HG03159 (cell line): ENCODE measurements at regions not wholly inside any gene's neighbourhood (a gene's known extent, or its start where the extent isn't known, plus 50 kb on each side); places are given as distances from the start of the nearest gene placed in this dataset.
A peak's percentile ranks its signal among the peaks of the same experiment; 100 is the strongest.

Experiments
- ATAC-seq: cut with Tn5 transposase; IDR thresholded peaks from one replicate; pipeline ENCODE4 v1.9.1; 2021; ENCODE audit warnings: mild to moderate bottlenecking, moderate library complexity; ENCODE audit not compliant: unreplicated experiment

DNA sequence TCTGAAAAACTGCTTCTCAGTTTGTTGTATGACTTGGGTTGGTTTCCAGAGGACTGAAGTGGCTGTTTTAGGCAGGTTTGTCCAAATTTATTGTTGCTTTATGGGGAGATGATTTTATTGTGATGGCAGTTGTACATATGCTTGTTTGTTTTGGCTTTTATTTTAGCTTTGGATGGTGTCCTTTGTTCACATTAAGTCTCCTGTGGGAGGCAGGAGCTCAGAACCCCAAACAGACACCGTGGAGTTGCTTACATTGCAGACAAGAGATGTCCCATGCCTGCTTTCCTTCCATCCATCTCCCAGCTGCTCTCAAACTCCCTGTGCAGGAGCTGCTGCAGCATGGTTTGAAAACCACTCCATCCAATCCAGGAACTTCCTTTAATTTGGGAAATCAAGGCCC, 414.7 kb downstream of the LPIN1 start:
- ATAC-seq = no peak

DNA sequence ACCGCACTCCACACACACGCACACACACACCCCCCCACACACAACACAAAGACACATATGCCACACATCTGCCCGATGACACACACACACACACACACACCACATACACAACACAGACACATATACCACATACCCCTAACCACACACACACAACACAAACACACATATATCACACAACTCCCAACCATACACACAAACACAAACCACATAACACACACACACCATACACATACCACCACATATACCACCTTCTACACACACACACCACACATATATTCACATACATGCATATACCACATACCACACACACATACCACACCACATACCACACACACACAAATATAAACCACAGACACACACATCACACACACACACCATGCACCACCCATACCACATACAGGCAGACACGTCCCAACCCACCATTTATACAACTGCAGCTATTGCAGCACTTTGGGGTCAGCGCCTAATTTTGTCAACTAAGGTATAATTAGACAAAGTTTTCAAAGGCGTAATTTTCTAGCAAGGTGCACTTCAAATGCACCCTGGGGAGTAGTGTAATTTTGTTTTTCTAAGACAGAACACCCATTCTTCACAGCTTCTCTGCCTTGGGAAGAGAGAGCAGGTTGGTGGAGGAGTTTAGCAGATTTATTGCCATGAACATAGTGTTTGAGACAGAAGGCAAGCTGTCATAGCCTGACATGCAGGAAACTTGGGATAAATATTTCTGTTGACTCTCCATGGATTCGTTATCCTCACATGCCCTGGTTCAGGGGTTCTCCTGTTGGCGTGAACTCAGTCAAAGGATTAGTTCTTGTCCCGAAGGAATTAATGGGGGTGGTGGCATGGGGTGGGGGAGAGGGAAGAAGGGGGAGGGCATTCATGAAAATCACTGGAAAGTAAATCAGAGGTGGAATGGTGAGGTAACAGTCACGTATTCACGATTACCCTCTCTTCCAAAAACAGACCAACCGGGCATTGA, 416.1 kb downstream of the LPIN1 start:
- ATAC-seq = no peak

DNA sequence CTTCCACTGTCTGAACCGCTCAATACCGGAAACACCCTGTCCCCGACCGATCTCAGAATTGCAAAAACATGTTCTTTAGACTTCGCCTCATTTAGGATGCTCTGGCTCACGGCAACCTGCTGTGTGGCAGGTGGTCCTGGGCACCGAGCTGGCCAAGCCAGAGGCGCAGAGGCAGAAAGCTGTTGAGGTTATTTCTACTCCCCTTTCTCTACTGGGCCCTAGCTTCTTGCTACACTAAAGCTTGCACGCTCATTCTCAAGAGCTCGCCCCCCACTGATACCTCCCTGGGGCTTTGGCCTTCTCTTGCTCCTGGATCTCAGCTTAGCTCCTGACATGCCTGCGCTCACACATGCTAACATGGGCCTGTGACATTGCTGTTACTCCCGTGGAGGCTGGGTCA, 417.4 kb downstream of the LPIN1 start:
- no peak for ATAC-seq

DNA sequence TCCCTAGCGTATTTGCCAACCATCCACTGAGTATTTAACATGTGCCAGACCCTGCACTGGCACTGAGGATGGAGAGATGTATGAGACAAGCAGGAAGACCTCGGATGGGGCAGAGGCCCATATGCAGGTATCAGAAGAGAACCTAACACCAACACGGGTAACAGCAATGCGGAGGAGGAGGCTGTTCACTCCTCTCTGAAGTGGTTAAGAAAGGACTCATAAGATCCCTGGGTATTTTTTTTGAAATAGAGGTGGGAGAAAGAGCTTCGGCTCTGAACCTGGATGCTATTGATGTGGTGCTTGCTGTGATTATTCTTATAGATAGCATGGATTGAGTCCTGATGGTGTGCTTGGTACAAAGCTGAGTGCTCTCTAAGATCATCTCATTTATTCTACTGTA, 418.3 kb downstream of the LPIN1 start:
- ATAC-seq = no peak

DNA sequence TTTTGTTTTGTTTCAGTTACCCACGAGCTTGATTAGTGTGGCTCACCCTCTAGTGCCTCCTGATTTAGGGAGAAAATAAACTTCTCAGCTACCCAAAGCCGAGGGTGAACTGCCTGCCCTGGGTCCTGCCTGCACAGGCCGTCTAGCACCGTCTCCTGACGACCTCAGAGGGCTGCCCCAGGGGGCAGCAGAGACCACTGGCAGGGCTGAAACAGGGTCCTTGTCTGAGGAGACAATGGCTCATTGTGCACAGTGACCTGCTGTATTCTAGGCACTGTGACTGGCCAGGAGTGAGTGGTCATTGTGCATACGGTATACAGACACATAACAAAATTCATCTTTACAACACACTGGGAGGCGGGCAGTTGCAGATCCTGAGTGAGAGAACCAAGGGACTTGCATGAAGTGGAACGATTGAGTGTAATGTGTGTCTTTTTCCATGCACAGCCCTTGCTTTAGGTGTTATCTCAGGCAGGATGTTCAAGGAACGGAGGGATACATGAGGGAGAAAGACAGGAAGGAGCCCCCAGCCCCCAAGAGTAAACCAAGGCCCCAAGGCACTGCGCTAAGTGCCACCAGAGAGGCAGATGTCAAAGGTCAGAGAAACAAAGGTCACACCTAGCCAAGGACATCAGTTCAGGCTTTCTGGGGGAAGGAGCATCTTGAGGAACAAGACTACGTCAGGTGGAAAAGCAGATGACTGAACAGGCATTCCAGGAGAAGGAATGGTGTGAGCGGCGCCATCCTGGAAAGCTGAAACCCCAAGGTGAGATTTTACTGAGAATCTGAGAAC, 421.3 kb downstream of the LPIN1 start:
- ATAC-seq = no peak

DNA sequence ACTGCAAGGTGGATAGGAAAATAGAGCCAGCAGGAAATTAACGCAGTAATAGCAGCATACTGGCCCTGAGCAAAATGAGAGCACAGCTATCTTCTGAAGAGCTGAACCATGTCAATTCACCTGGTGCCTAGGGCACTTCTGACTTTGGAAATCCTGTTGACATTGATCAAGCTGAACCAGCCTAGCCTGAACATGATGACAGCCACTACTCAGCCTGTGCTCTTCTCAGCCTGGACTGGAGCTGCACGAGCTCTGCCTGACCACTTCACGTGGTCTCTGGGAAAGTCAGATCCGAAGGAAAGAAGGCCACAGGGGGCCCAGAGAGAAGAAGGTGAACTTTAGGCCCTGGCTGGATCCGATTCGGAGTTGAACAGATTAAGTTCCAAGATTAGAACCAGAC, 421.9 kb downstream of the LPIN1 start:
- ATAC-seq = no peak

DNA sequence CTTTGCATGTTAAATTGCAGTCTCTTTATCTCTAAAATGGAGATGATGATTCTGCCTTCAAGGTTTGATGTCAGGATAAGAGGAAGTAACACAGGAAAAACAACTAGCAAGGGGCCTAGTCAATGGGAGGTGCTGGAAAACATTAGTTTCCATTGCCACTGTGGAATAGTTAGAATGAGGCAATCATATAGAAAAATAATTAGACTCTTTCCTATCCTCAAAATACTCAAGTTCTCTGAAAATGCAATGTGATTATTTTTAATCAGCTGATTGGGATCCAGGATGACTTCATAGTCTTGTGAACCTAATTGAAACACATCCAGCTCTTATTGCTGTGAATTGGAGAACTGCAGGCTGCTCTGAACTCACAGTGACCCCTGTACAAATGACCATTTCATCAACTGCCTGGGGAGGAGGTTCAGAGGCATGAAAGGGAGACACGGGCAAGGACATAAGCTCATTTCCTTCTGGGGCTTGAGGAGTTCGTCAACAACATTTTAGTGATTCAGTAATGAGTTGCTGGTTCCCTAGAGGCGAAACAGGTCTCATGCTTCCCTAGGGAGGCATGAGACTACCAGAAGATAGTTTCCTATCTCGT, 422.5 kb downstream of the LPIN1 start:
- no peak for ATAC-seq

DNA sequence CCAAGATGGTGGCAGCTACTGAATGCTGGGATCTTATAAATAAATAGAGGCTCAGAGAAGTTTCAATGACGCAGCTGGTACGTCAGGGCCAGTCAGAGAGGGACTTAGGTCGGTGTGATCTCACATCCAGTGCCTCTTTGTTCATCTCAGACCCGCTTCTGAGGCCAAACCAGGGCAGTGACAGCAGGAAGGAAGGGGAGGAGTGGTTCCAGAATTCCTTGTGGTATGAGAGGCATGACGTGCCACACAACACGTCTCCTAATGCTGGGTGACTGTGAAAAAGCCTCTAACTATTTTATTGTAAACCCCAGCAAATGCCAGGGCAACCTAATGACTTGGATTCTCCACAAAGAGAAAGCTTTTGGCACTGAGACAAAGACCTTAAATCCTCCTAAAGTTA, 423.3 kb downstream of the LPIN1 start:
- no peak for ATAC-seq

DNA sequence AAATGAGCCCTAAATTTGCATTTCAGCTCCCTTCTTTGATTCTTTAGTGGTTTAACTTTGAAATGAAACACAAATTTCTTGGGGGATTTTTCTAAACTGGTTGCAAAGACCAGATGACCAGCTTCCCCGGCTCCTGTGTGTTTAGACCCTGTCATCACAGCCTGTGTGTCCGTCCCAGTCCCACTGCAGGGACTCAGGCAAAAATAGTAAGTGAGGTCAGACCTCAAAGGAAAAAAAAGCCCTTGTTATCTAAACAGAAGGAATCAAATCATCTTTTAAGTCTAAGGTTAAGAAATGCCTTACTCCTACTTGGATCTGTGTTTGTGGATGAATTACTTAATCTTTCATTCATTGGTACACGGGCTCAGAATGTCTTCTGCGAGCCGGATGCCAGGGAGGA, 423.7 kb downstream of the LPIN1 start:
- ATAC-seq = no peak

DNA sequence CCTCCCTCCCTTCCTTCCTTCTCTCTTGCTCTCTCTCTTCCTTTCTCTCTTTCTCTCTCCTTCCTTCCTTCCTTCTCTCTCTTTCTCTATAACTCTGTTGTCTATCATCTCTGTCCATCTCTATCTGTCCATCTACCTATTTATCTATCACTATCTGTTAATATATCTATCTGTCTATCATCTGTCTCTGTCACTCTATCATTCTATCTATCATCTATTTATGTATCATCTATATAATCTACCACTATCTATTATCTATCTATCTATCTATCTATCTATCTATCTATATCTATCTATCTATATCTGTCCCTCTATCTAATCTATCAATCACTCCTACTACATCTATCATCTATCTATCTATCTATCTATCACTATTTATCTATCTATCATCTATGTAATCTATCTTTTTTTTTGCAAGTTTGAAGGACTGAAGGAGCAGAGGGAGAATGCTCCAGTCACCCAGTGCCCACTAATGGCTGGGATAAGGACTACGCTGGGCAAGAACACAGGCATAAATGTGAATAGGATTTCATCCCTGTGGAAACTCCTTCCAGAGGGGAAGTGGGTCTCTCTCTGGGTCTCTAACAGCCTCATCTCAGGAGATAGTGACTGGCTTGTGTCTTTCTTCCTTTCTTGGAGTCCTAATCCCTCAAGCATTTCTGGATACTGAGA, 427.0 kb downstream of the LPIN1 start:
- no peak for ATAC-seq

DNA sequence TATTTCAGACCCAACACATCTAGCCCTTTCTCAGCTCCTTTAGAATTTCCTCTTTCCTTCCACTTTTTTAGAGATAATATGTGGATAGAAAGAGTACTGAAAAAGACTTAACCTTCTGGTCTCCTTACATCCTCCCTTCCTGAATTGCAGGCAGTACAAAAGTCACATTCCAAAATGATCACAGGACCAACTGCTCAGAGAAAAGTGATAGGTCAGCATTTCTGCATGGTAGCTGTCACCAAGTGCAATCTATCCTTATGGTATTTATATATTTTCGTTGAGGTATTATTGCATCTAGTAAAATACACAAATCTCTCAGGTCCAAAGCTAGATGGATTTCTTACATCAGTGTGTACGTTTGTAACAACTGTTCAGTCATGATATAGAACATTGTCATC, 427.5 kb downstream of the LPIN1 start:
- no peak for ATAC-seq

DNA sequence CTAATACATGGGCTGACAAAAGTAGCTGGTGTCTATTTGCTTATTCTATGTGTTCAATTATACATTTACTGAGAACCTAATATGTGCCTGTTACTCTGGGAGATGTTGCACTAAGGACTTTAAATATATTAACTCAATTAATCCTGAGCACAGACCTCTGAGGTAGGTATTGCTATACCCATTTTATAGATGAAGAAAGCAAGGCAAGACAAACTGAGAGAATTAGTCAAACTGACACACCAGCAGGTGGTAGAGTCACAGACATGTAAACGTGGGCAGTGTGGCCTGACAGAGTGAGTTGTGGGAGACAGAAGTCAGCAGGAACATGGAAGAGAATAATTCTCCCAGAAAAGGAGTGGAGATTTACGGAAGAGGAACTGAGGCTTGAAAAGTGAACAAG, 428.9 kb downstream of the LPIN1 start:
- no peak for ATAC-seq

DNA sequence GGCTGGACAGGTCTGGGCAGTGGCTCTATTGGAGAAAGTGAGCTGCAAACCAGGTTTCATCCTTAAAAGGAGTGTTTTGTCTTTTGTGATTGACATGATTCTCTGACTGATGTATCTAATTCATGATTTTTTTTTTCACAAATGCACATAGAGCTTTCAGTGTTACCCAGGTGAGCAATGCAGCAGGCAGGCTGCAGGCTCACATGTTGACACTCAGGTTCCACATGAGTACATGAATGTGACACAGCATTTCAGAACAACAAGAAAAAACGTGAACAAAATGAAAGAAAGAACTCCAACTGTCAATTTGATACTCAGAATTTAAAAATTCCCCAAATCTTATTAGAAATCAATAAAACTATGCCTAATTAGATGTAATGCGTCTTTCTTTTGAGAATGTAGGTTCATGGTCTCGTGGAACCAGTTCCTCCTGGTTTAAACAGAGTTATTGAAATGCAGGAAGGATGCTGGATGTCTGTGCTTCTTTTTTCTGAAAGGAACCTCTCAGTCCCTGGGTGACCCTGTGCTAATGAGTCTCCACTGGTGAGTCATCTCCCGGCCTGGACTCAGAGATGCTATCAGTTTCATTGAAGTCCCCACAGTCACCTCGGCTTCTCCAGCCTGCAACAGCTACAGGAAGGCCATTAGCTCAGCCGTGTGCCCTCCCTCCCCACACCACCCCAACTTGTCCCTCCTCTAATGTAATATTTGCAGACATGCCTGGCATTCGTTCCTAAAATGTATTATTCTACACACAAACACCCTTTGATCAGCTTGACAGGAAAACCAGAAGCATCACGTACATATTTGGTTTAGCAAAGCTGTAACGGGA, 430.4 kb downstream of the LPIN1 start:
- ATAC-seq = peak; percentile 89

DNA sequence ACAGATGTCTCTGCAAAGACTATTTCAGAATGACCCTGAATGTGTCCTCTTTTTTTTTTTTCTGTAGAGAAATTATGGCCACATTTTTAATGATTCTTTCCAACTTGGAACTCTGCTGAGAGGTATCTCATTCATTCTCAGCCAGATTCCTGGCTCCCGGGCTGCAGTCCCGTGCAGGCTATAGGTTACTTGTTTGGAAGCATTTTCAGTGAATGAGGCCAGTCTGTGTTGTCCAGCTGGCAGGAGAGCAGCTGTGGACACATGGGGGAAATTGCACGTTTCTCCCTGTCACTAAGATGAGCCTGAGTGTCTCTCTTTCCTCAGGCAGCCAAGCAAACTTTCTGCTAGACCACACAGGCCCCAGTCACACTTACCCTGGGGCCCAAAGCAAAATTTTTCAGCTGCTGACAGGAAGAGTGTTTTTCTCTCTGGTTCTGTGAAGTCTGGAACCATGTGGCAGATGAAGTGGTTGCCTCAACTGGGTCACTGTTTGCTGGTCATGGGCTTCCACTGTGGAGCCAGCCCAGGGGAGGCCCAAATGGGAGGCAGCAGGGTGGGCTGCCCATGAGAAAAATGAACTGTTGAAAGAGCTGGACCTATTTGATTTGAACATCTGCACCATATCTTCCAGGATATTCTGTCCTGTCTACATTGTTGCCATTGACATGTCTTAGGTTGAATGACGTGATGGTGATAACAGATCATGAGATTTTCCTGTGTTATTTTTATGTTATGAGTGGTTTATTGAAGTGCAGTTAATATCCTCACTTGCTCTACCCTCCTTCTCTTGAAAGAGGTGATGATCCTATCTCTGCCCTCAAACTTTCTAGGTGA, 431.2 kb downstream of the LPIN1 start:
- peak; percentile 51 for ATAC-seq

DNA sequence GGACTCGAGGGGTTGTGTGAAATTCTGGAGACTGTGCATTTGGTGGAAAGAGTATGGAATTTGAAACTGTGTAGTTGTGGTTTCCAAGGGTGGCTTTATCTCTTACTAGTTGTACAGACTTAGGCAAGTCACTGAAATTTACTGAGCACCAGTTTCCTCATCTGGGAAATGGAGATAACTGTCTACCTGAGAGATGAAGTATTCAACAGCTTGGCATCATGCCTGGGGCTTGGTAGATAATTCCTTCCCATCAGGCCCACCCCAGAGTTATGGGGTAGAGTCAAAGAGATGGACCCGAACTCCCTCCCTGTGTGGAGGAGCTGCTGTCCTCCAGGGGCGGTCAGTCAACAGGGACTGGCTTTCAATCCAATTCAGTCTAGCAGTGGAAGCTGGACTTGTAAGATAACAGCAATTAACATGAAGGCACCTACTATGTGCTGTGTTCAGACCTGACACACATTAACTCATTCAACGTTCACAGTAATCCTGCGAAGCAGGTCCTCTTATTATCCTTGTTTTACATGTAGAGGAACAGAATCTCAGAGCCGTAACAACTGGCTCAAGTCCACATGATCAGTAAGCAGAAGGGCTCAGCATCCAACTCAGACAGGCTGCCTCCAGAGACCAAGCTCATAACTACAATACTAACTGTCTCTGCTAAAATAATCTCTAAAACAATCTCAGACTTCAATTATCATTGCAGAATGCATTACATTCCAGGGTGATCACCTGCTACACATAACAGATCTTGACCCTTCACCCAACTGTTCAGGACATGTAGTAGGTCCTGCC, 432.1 kb downstream of the LPIN1 start:
- no peak for ATAC-seq

DNA sequence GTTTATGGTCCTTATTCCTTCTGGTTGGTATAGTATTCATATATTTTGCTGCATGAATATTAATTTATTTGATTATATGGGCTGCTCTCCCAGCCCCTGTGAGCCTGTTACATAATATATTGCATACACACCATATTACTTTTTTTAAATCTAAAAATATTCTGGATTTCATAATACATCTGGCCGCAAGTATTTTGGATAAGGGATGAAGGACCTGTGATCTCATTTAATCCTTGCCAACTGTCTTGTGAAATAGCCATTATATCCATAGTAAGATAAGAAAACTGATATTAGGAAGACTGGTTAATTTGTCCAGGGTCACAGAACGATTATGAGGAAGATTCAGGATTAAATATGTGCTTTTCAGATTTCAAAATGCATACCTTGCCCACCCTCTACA, 433.6 kb downstream of the LPIN1 start:
- ATAC-seq = no peak

DNA sequence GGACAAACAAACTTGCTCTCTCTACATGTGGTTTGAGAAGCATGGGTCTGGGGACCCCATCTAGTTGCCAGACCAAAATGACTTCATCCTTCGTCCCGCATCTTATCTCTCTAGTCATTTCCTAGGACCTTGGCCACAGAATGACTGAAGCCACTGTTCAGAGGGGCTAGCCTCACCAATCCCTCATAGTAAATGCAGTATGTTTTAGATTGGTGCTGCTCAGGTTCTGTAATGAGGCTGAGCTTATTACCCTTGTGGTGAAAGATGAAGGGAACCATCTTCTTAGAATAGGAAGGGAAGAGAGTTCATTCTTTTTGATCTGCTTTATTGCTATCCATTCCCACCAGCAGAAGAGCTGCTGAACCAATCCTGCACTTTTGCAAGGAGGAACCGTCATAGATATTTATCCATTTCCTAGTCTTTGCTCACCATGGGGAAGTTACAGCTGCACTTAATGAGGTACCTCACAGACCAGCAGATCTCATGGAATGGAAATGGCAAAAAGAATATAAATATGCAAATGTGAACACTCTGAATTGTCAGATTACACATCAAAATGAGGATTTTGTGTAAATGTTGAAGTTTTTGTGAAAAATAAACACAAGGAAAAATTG, 436.7 kb downstream of the LPIN1 start:
- no peak for ATAC-seq

DNA sequence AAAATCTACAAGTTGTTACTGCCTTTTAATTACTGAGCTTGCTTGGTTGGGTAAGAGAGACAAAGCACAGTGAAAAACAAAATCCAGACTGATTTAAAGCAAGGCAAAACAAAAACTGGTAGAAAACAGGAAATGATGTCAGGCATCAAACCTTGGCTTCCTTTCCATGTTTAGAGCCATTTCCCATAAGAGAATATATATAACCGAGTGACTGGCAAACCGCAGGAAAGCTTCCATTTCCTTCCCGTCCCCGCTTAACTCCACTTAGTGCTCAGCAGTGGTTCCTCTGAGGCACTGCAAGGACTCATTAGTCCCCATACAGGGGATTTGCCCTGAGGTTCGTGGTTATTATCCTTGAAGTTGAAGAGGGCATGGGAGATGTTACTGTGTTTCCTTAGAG, 446.3 kb downstream of the LPIN1 start:
- no peak for ATAC-seq
